ENCODE measurements at regions not wholly inside any gene's neighbourhood (a gene's known extent, or its start where the extent isn't known, plus 50 kb on each side); places are given as distances from the start of the nearest gene placed in this dataset.

GRCh38 chr1:56199956-56200355 lies 379.4 kb downstream of the PLPP3 start:
- TF ChIP-seq CTCF (IDR thresholded peaks at IDR 0.05; ENCODE audit: borderline replicate concordance, insufficient read depth, low read depth, low read length) = no peak
- H3K4me3 ChIP-seq (ENCODE audit: low read depth, low read length) = no peak overlapping the region

GRCh38 chr1:56199061-56199460 lies 380.3 kb downstream of the PLPP3 start:
- no peak for TF ChIP-seq CTCF (IDR thresholded peaks at IDR 0.05; ENCODE audit: borderline replicate concordance, insufficient read depth, low read depth, low read length)
- H3K4me3 ChIP-seq (ENCODE audit: low read depth, low read length) = no peak overlapping the region

- H3K4me3 ChIP-seq (ENCODE audit: low read depth, low read length) = no peak overlapping the region
- no peak for TF ChIP-seq CTCF (IDR thresholded peaks at IDR 0.05; ENCODE audit: borderline replicate concordance, insufficient read depth, low read depth, low read length)
These were observed 381.4 kb downstream of the PLPP3 start for GRCh38 chr1:56197946-56198345.

- no peak overlapping the region for H3K4me3 ChIP-seq (ENCODE audit: low read depth, low read length)
- no peak for TF ChIP-seq CTCF (IDR thresholded peaks at IDR 0.05; ENCODE audit: borderline replicate concordance, insufficient read depth, low read depth, low read length)
These were observed 382.5 kb downstream of the PLPP3 start for GRCh38 chr1:56196839-56197238.

GRCh38 chr1:56194701-56195300 lies 384.6 kb downstream of the PLPP3 start:
- TF ChIP-seq CTCF (IDR thresholded peaks at IDR 0.05; ENCODE audit: borderline replicate concordance, insufficient read depth, low read depth, low read length) = no peak

GRCh38 chr1:56193656-56194055 lies 385.7 kb downstream of the PLPP3 start:
- H3K4me3 ChIP-seq (ENCODE audit: low read depth, low read length) = no peak overlapping the region
- no peak for TF ChIP-seq CTCF (IDR thresholded peaks at IDR 0.05; ENCODE audit: borderline replicate concordance, insufficient read depth, low read depth, low read length)

More at GRCh38 chr1:56194701-56195300, 384.6 kb downstream of the PLPP3 start:
- H3K4me3 ChIP-seq (ENCODE audit: low read depth, low read length) = no peak overlapping the region

GRCh38 chr1:56191369-56191768 lies 388.0 kb downstream of the PLPP3 start:
- H3K4me3 ChIP-seq (ENCODE audit: low read depth, low read length) = no peak overlapping the region
- TF ChIP-seq CTCF (IDR thresholded peaks at IDR 0.05; ENCODE audit: borderline replicate concordance, insufficient read depth, low read depth, low read length) = no peak

Data from GM12875 (cell line).